Activated T-cell treated with anti-CD3 and anti-CD28 coated beads, Interleukin-2, amount 50 U/mL, for 1 hour (primary cell): ENCODE measurements at regions not wholly inside any gene's neighbourhood (a gene's known extent, or its start where the extent isn't known, plus 50 kb on each side); places are given as distances from the start of the nearest gene placed in this dataset.

Source experiments
- DNase-seq: peaks from one replicate; pipeline ENCODE4 v3.0.0-alpha.2; 2020

- DNase-seq: no peak
These were observed 338.7 kb downstream of the SLC16A7 start for GRCh38 chr12:59934486-59934885.

DNA sequence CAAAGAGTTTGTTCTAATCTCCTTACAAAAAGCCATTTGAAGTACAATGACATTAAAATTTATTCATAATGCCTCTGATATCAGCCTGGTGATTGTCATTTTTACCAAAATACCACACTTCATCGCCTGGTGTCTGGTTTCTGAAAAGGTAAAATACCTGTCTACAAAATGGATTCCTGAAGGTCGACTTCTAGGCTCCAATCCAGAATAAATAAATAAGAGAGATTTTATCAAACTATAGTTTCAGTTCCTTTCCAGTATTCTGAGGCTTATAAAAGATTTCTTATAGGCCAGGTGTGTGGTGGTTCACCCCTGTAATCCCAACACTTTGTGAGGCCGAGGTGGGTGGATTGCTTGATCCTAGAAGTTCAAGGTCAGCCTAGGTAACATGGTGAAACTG lies 340.7 kb downstream of the SLC16A7 start:
- no peak for DNase-seq

GRCh38 chr12:59937148-59937547 lies 341.3 kb downstream of the SLC16A7 start:
- no peak for DNase-seq

- no peak for DNase-seq
These were observed 342.5 kb downstream of the SLC16A7 start for GRCh38 chr12:59938190-59938962.

DNA sequence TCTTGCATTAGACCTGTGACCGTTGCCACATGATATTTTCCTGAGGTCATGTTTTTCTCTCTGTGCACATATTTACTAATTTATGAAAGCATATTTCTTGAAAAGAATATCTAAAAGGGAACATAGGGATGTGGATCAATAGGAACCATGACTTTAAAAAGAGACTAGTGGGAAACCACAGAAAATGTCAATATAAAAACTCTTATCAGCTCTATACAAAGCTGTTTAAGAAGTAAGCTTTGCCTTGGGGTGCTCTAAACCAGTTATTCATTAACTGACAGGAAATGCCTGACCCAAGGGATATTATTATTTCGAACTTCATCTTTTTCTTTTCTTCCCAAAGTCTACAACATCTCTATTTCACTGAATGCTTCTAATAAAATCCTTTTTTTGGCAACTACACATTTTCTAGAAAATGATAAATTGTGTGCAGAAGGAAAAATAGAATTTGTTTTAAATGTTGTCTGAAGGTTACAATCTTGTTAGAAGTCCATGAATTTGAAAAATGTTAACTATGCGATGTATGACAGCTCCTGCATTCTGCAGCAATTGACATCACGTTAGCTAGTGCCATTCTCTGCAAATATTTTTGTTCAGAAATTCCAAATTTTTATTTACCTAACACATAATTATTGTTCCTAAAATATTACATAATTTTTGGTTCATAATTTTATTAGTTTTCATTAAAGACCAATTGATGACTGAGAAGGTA lies 345.0 kb downstream of the SLC16A7 start:
- no peak for DNase-seq

GRCh38 chr12:59941461-59941860 lies 345.6 kb downstream of the SLC16A7 start:
- DNase-seq: no peak

DNA sequence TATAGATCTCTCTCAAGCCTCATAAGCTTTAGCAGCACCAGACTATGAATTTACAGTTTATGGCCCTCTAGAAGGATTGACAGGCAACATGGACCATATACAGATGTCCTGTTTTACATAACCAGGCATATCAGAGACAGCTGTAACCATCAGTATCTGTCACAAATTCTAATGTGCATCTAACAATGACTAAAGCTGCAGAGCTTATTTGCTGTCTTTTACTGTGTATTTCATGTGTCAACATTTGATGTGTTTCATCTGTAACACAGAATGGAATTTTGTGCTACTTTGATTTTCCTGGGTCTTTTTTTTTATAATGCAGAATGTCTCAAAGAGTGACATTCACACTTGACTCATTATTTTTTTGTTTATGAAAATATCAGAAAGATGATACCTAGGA lies 348.3 kb downstream of the SLC16A7 start:
- no peak for DNase-seq

- DNase-seq: no peak
These were observed 350.8 kb downstream of the SLC16A7 start for GRCh38 chr12:59946635-59947034.

GRCh38 chr12:59963546-59963945 lies 367.7 kb downstream of the SLC16A7 start:
- DNase-seq: no peak

DNA sequence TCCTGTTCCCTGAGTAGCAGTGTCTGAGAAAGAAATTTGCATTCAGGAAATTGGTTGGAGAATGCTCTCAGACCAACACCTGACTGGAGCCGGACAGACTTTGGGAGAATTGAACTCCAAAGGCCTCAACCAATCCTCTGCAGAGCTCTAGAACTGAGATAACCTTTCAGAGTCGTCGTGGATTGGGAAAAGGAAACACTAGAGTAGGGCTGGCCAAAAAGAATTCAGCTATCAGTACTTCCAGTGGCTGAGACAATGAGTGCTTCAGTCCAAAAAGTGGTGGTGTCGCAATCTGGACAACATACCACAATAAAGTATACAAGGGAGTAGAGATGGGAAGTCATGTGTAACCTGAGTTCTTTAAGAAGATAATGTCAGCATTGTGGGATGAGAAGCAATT lies 377.1 kb downstream of the SLC16A7 start:
- DNase-seq: no peak

GRCh38 chr12:59973515-59973914 lies 377.7 kb downstream of the SLC16A7 start:
- DNase-seq: no peak

DNA sequence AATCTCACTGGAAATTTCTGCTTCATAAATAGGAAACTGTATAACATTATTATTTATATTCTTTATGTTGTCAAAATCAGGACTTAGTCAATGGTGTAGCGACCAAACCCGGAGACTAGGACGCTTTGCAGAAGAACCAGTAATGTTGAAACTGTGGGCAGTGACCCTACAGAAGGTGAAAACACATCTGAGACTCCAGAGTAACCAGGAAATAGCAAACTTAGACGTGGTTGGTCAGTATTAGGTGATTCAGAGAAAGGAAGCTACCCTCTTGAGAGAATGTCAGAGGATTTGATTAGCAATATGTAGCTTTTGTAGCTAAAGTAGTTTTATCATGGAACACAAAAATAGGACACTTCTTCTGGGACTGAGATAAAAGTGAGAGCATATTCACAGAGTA lies 381.9 kb downstream of the SLC16A7 start:
- DNase-seq: no peak

DNA sequence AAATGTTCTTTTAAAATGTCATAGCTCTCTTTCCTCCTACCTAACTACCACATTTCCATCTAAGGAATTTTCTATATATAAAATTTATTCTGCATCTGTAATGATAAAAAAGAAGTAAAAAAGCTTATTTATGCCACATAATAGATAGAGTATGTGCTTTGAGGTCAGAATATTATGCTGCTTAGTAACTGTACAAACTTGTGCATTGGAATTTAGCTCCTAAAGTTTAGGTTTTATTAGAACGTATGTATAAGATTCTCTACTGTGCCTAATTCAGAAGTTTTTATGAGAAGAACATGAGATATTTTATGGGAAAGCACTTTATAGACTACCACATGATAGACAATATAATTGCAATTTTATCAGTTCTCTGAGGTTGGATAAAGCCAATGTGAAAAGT lies 384.6 kb downstream of the SLC16A7 start:
- no peak for DNase-seq

- DNase-seq: no peak
These were observed 403.5 kb downstream of the SLC16A7 start for GRCh38 chr12:59999291-59999690.

- no peak for DNase-seq
These were observed 414.7 kb downstream of the SLC16A7 start for GRCh38 chr12:60010486-60010885.

DNA sequence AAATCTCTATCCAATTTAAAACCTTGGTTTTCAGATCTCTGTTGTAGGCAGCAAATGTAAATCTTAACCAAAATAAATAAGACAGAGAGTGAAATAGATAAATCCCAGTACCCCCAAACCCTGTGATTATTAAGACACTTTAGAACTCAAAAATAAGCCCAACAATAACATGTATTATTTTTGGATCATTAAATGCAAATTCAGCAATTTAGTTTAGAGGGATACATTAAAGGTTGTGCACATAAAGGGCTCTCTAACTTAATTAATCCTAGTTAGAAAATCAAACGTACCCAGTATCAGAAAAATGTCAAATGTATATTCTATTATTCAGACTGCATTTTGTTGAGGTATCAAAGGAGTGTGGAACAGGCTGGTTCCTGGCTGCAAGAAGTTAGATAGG lies 416.8 kb downstream of the SLC16A7 start:
- DNase-seq: no peak

DNA sequence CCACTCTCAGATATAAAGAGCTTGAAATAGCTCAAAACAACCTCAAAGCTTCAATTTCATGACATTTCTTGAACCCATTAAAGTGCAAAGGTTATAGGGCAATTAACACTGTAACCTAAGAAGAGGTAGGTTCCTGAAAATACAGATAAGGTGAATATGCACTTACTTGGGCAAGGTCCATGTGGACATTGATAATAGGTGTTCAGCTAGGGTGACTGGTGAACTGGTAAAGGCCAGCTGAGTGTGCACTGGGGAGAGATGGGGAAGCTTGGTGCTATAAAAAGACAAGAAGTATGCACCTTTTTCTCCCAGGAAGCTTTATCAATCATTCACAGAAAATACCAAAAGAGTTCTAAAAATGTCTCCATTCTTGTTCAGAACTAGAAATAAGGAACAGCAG lies 418.6 kb downstream of the SLC16A7 start:
- DNase-seq: no peak

GRCh38 chr12:60020068-60020467 lies 424.2 kb downstream of the SLC16A7 start:
- DNase-seq: no peak

- DNase-seq: no peak
These were observed 425.4 kb downstream of the SLC16A7 start for GRCh38 chr12:60021235-60021634.

DNA sequence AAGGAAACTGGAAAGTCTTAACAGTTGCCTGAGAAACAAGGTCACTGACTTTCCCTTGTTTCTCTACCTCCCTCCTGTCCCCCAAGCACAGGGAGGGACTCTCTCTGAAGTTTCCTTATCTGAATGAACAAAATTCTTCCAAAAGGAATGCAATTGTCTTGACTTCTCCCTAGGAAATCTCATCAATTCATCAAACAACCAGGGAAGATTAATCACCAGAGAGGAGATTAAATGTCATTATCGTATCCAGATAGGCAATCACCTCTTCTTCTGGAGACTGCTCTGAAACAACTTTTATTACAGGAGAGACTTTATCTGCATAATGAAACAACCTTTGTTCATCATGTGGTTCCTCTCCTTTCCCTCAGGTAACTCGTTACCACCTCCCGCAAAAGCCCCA lies 431.4 kb downstream of the SLC16A7 start:
- DNase-seq: no peak

DNA sequence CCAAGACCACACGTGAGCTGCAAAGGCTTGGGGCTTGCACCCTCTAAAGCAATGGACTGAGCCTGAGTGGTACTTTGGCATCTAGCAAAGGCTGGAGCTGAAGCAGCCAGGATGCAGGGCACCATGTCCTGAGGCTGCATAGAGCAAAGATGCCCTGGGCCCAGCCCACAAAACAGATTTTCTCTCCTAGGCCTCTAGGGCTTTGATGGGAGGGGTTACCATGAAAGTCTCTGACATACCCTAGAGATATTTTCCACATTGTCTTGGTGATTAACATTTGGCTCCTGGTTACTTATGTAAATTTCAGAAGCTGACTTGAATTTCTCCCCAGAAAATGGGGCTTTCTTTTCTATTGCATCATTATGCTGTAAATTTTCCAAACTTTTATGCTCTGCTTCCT lies 438.3 kb downstream of the SLC16A7 start:
- no peak for DNase-seq

DNA sequence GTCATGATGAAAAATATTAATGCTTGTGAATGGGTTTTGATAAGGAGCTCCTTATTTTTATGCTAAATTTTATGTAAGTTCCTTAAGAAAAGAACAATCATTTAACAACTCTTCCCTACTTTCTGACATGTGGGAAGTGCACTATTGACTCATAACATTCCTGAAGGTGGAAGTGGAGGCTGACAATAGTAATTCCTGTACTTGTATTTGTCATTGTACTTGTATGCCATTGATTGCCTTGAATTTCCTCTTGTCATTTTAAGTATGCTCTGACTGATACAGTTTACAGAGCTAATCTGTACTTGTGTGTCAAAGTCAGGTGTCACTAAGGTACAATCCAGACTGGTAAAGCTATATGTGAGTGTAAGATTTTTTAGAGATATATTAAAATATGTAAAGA lies 440.0 kb downstream of the SLC16A7 start:
- no peak for DNase-seq

DNA sequence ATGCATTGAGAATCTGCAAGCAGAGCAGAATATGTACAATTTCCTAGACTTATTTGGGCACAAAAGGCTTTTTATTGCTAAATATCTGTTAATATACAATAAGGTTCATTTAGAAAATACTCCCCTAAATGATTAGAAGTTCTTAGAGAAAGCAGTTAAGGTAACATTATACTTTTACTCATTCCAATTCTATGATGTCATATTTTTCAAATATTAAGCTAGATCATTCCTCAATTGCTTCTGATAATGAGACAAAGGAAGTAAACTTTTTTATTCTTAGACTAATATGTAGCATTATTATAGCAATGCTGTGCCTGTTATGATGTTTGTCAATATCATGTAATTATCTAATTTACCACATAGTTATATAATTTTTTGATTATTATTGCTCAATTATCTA lies 447.0 kb downstream of the SLC16A7 start:
- DNase-seq: no peak

GRCh38 chr12:60043236-60043635 lies 447.4 kb downstream of the SLC16A7 start:
- no peak for DNase-seq

- no peak for DNase-seq
These were observed 456.7 kb downstream of the SLC16A7 start for GRCh38 chr12:60052483-60052882.
